ENCODE measurements at regions not wholly inside any gene's neighbourhood (a gene's known extent, or its start where the extent isn't known, plus 50 kb on each side); places are given as distances from the start of the nearest gene placed in this dataset.

DNA sequence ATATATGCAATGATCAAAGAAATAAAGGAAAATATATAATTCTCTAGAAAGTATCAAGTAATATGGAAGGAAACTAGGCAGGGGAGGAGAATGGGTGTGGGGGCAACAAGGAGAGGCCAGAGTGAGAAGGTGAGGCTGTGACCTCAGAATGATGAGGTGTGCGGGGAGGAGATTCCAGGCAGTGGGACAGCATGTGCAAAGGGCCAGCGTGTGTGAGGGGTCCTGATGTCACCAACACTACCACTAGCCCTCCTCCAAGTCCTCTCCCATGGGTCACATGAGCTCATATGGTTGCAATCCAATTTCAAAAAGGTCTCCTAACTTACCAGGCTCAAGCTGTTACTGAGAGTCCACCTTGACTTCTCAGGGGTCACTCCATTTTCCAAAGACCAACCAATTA, 463.9 kb downstream of the MN1 start:
- no peak overlapping the region for H3K4me3 ChIP-seq (ENCODE audit: low read length)
- no peak for DNase-seq (ENCODE audit: low read depth)
- TF ChIP-seq CTCF (conservative IDR thresholded peaks at IDR 0.05; ENCODE audit: low read length), result no peak

DNA sequence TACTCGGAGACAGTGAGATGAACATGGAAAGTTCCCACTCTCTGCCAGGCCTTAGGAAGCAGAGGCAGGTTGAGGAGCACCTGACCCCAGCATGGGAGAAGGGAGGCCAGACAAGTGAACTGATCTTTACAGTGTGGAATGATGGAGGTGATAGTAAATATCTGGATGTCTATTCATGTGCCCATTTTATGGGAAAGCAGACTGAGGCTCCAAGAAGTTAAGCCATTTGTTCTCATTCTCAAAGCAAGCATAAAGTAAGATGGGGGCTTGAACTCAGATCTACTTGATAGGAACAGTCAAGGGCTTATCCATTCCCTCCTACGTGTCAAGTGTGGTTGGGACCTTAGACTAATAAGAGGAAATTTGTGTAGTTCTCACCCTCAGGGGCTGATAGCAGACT, 461.5 kb downstream of the MN1 start:
- TF ChIP-seq CTCF (conservative IDR thresholded peaks at IDR 0.05; ENCODE audit: low read length), result no peak
- DNase-seq (ENCODE audit: low read depth), result no peak
- H3K4me3 ChIP-seq (ENCODE audit: low read length), result no peak overlapping the region

DNA sequence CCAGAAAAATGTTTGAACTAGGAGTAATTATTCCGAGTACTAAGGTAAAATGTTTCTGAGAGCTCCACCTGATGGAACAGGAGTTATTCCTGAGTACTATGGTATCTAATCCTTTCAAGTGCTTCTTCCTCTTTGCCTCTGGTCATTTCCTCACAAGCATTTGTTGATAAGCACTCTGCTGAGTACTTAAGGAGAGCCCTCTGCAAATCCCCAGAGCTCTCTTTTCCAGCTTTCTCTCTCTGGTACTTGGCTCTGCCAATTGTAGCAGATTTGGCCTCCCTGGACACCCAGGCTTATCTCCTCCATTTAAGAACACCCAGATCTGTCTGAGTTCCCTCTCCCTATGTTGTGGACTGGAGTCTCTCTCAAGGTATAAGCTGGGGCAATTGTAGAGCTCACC, 457.0 kb downstream of the MN1 start:
- H3K4me3 ChIP-seq (ENCODE audit: low read length), result no peak overlapping the region
- no peak for TF ChIP-seq CTCF (conservative IDR thresholded peaks at IDR 0.05; ENCODE audit: low read length)
- DNase-seq (ENCODE audit: low read depth), result no peak

DNA sequence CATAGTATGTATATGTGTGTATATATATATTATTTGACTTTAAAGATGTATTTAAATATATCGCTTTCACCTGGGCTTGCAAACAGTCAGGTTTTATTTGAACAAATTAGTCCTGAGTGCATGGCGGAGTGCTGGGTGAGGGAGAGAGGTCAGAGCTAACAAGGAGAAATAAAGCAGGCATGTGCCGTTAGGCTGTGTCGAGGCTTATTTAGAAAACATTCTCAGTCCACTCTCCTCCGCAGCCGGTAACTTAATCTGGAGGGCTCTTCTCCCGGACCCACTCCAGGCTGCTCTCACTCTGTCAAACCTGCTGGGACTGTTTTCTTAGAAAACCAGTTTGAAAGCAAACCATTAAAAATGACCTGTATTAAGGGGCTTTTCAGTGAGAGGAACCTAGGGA, 455.9 kb downstream of the MN1 start:
- DNase-seq (ENCODE audit: low read depth), result no peak
- no peak overlapping the region for H3K4me3 ChIP-seq (ENCODE audit: low read length)
- no peak for TF ChIP-seq CTCF (conservative IDR thresholded peaks at IDR 0.05; ENCODE audit: low read length)

- DNase-seq (ENCODE audit: low read depth), result no peak
- no peak for TF ChIP-seq CTCF (conservative IDR thresholded peaks at IDR 0.05; ENCODE audit: low read length)
- no peak overlapping the region for H3K4me3 ChIP-seq (ENCODE audit: low read length)
Observed at GRCh38 chr22:27347951-27348350, 453.6 kb downstream of the MN1 start.

DNA sequence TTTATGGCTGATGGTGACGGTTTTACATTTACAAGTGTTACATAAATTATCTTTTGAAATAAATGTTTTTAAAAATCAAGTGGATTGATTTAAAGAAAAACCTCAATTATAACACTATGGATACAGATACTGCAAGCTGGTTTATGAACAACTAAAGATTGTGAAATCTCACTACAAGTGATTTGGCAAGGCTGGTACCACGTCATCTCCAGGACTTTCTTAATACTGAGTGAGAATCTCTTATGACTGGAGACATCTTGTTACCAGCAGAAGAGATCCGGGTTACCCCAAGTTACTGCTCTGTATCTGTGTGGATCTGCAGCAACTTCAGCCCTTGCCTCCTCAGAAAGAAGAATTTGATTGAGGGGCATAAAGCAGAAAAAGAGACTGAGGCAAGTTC, 452.9 kb downstream of the MN1 start:
- no peak for TF ChIP-seq CTCF (conservative IDR thresholded peaks at IDR 0.05; ENCODE audit: low read length)
- no peak overlapping the region for H3K4me3 ChIP-seq (ENCODE audit: low read length)
- DNase-seq (ENCODE audit: low read depth), result peak; percentile 83

DNA sequence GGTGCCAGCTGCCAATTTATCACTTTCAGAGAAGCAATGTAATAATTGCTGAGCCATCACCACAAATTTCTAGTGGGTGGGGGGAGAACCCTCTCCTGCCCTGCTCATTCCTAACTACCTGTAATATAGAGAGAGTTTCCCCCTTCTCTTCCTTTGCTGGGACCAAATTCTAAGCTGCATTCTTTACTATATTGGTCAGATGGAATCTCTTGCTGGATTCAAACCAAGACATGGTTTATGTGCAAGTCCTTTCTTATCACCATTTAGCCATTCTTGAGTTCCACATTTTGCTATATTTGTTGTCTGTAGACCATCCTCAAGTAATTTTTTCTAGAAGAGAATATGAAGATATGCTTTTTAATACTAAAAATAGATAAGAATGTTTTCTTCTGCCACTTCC, 452.1 kb downstream of the MN1 start:
- no peak for TF ChIP-seq CTCF (conservative IDR thresholded peaks at IDR 0.05; ENCODE audit: low read length)
- peak; percentile 57 for DNase-seq (ENCODE audit: low read depth)
- H3K4me3 ChIP-seq (ENCODE audit: low read length), result no peak overlapping the region

Measured in AG10803 (cell line).